ENCODE measurements at regions not wholly inside any gene's neighbourhood (a gene's known extent, or its start where the extent isn't known, plus 50 kb on each side); places are given as distances from the start of the nearest gene placed in this dataset.

DNA sequence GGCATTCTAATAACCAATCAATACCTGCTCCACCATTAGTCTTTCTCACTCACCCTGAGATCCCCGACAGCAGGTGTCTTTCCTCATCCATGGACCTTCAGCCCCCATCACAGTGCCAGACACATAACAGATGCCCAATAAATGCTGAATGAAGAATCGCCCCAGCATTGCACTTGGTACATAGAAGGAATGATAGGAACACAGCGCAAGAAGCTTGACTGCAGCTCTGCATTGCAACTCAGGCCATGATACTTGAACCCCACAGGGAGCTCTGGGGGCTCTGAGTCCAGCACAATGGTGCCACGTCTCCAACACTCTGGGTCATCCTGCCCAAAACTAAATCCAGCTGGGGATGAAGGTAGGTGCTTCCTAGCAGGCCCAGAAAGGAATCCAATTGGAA, 355.0 kb upstream of the SLC30A5 start:
- TF ChIP-seq POLR2A (IDR thresholded peaks at IDR 0.05; ENCODE audit: low read length) (no peak), GATA1 (IDR thresholded peaks at IDR 0.05; ENCODE audit: low read depth, low read length) (no peak)
